ENCODE measurements at regions not wholly inside any gene's neighbourhood (a gene's known extent, or its start where the extent isn't known, plus 50 kb on each side); places are given as distances from the start of the nearest gene placed in this dataset.

- Histone ChIP-seq H3K79me2 (ENCODE audit: insufficient read depth, low read depth, low read length) (no peaks in the 10 kb centered on the region), H3K9me3 (ENCODE audit: low read length) (no peaks in the 10 kb centered on the region), H3K27ac (ENCODE audit: low read depth, low read length, poor library complexity, severe bottlenecking) (no peak overlapping the region), H4K20me1 (ENCODE audit: insufficient read depth, low read length) (no peaks in the 10 kb centered on the region), H3K36me3 (ENCODE audit: insufficient read depth, low read length) (no peaks in the 10 kb centered on the region), H3K4me3 (ENCODE audit: low read depth, low read length, poor library complexity, severe bottlenecking) (no peak overlapping the region), H3K4me2 (ENCODE audit: low read length) (no peak overlapping the region), H3K9me2 (ENCODE audit: insufficient read depth, low read length) (no peaks in the 10 kb centered on the region), H3K4me1 (ENCODE audit: insufficient read depth, low read length, poor library complexity, severe bottlenecking) (no peaks in the 10 kb centered on the region), H2AFZ (ENCODE audit: low read length) (no peak overlapping the region)
- no TSS peak for BruUV-seq (replicated peaks)
- intact Hi-C loops (cut with micrococcal nuclease; ENCODE audit: unreplicated experiment) = no loop called here
- TF ChIP-seq CTCF (conservative IDR thresholded peaks at IDR 0.05; ENCODE audit: low read length) (no peak), EZH2phosphoT487 (IDR thresholded peaks at IDR 0.05; ENCODE audit: borderline replicate concordance, low read depth, low read length) (no peak)
- CTCF ChIA-PET (ENCODE audit: unreplicated experiment) = no interaction called here
- DNase-seq (ENCODE audit: low spot score) = no peak
- POLR2A ChIA-PET = no interaction called here
These were observed 277.0 kb upstream of the MAP2 start for GRCh38 chr2:209146682-209147320.

- H3K36me3 ChIP-seq (ENCODE audit: insufficient read depth, low read length) = no peaks in the 10 kb centered on the region
- no peak overlapping the region for H3K4me3 ChIP-seq (ENCODE audit: low read depth, low read length, poor library complexity, severe bottlenecking)
- no peak for DNase-seq (ENCODE audit: low spot score)
- ChIA-PET POLR2A (interaction anchor here (0.6 to 1.0 kb wide), 2 partner anchors 30 to 202 kb away, joined by 3 read pairs; no protein-coding TSS in a partner anchor), CTCF (ENCODE audit: unreplicated experiment) (no interaction called here)
- H3K27ac ChIP-seq (ENCODE audit: low read depth, low read length, poor library complexity, severe bottlenecking) = no peak overlapping the region
- intact Hi-C loops (cut with micrococcal nuclease; ENCODE audit: unreplicated experiment) = no loop called here
- H3K4me1 ChIP-seq (ENCODE audit: insufficient read depth, low read length, poor library complexity, severe bottlenecking) = no peaks in the 10 kb centered on the region
- H3K9me2 ChIP-seq (ENCODE audit: insufficient read depth, low read length) = no peaks in the 10 kb centered on the region
- TF ChIP-seq CTCF (conservative IDR thresholded peaks at IDR 0.05; ENCODE audit: low read length) (no peak), EZH2phosphoT487 (IDR thresholded peaks at IDR 0.05; ENCODE audit: borderline replicate concordance, low read depth, low read length) (no peak)
- H4K20me1 ChIP-seq (ENCODE audit: insufficient read depth, low read length) = no peaks in the 10 kb centered on the region
- BruUV-seq (replicated peaks) = no TSS peak
- no peak overlapping the region for H2AFZ ChIP-seq (ENCODE audit: low read length)
- H3K4me2 ChIP-seq (ENCODE audit: low read length) = no peak overlapping the region
- H3K9me3 ChIP-seq (ENCODE audit: low read length) = no peaks in the 10 kb centered on the region
- no peaks in the 10 kb centered on the region for H3K79me2 ChIP-seq (ENCODE audit: insufficient read depth, low read depth, low read length)
These were observed 275.9 kb upstream of the MAP2 start for GRCh38 chr2:209147981-209148380.

- H3K27ac ChIP-seq (ENCODE audit: low read depth, low read length, poor library complexity, severe bottlenecking) = no peak overlapping the region
- no peaks in the 10 kb centered on the region for H3K4me1 ChIP-seq (ENCODE audit: insufficient read depth, low read length, poor library complexity, severe bottlenecking)
- H2AFZ ChIP-seq (ENCODE audit: low read length) = no peak overlapping the region
- no TSS peak for BruUV-seq (replicated peaks)
- no peak for DNase-seq (ENCODE audit: low spot score)
- intact Hi-C loops (cut with micrococcal nuclease; ENCODE audit: unreplicated experiment) = no loop called here
- TF ChIP-seq CTCF (conservative IDR thresholded peaks at IDR 0.05; ENCODE audit: low read length) (no peak), EZH2phosphoT487 (IDR thresholded peaks at IDR 0.05; ENCODE audit: borderline replicate concordance, low read depth, low read length) (no peak)
- CTCF ChIA-PET (ENCODE audit: unreplicated experiment) = no interaction called here
- no peaks in the 10 kb centered on the region for H3K36me3 ChIP-seq (ENCODE audit: insufficient read depth, low read length)
- no peaks in the 10 kb centered on the region for H3K9me3 ChIP-seq (ENCODE audit: low read length)
- H3K4me2 ChIP-seq (ENCODE audit: low read length) = no peak overlapping the region
- H3K79me2 ChIP-seq (ENCODE audit: insufficient read depth, low read depth, low read length) = no peaks in the 10 kb centered on the region
- no peaks in the 10 kb centered on the region for H3K9me2 ChIP-seq (ENCODE audit: insufficient read depth, low read length)
- no peaks in the 10 kb centered on the region for H4K20me1 ChIP-seq (ENCODE audit: insufficient read depth, low read length)
- POLR2A ChIA-PET = no interaction called here
- H3K4me3 ChIP-seq (ENCODE audit: low read depth, low read length, poor library complexity, severe bottlenecking) = no peak overlapping the region
These were observed 262.9 kb upstream of the MAP2 start for GRCh38 chr2:209160800-209161588.
